ENCODE measurements at regions not wholly inside any gene's neighbourhood (a gene's known extent, or its start where the extent isn't known, plus 50 kb on each side); places are given as distances from the start of the nearest gene placed in this dataset.

GRCh38 chr10:121305066-121305465, 293.2 kb downstream of the FGFR2 start:
- H2AFZ ChIP-seq (ENCODE audit: low read depth, low read length), result no peak overlapping the region
- no peaks in the 10 kb centered on the region for H4K20me1 ChIP-seq (ENCODE audit: insufficient read depth)
- H3F3A ChIP-seq (ENCODE audit: insufficient read depth, low read length, poor library complexity, severe bottlenecking), result no peaks in the 10 kb centered on the region
- no peak overlapping the region for H3K4me3 ChIP-seq (ENCODE audit: low read length)
- TF ChIP-seq TAF1 (IDR thresholded peaks at IDR 0.05; ENCODE audit: low read depth), result no peak
- TF ChIP-seq SMC3 (conservative IDR thresholded peaks at IDR 0.05; ENCODE audit: poor library complexity), result no peak
- TF ChIP-seq REST (IDR thresholded peaks at IDR 0.05; ENCODE audit: borderline replicate concordance), result no peak
- TF ChIP-seq RAD21 (conservative IDR thresholded peaks at IDR 0.05), result no peak
- TF ChIP-seq EP300 (conservative IDR thresholded peaks at IDR 0.05; ENCODE audit: poor library complexity, severe bottlenecking), result no peak
- no peak for TF ChIP-seq MXI1 (conservative IDR thresholded peaks at IDR 0.05; ENCODE audit: poor library complexity, severe bottlenecking)
- TF ChIP-seq CTCF (IDR thresholded peaks at IDR 0.05; ENCODE audit: poor library complexity, severe bottlenecking), result no peak
- TF ChIP-seq POLR2AphosphoS5 (IDR thresholded peaks at IDR 0.05), result no peak
- no peak for TF ChIP-seq EZH2 (IDR thresholded peaks at IDR 0.05; ENCODE audit: borderline replicate concordance, insufficient read depth, low read length, poor library complexity, severe bottlenecking)
- H3K27me3 ChIP-seq (ENCODE audit: insufficient read depth, low read depth, low read length), result no peaks in the 10 kb centered on the region
- no peak overlapping the region for H3K4me2 ChIP-seq (ENCODE audit: low read length)
- H3K9me3 ChIP-seq (ENCODE audit: low read length), result no peaks in the 10 kb centered on the region
- no peaks in the 10 kb centered on the region for H3K79me2 ChIP-seq (replicated peaks; ENCODE audit: insufficient read depth, low read length)
- H3K9me2 ChIP-seq (ENCODE audit: insufficient read depth, low read length), result no peaks in the 10 kb centered on the region
- H3K9ac ChIP-seq (ENCODE audit: low read length), result no peak overlapping the region
- no peaks in the 10 kb centered on the region for H3K36me3 ChIP-seq (ENCODE audit: insufficient read depth, low read length)
- H3K27ac ChIP-seq (ENCODE audit: low read length), result no peak overlapping the region

- H3K9ac ChIP-seq (ENCODE audit: low read length), result no peak overlapping the region
- no peaks in the 10 kb centered on the region for H3K27me3 ChIP-seq (ENCODE audit: insufficient read depth, low read depth, low read length)
- H3K9me3 ChIP-seq (ENCODE audit: low read length), result no peaks in the 10 kb centered on the region
- H3K4me3 ChIP-seq (ENCODE audit: low read length), result no peak overlapping the region
- H3K4me2 ChIP-seq (ENCODE audit: low read length), result no peak overlapping the region
- H3K27ac ChIP-seq (ENCODE audit: low read length), result no peak overlapping the region
- no peaks in the 10 kb centered on the region for H4K20me1 ChIP-seq (ENCODE audit: insufficient read depth)
- no peak overlapping the region for H2AFZ ChIP-seq (ENCODE audit: low read depth, low read length)
- H3F3A ChIP-seq (ENCODE audit: insufficient read depth, low read length, poor library complexity, severe bottlenecking), result no peaks in the 10 kb centered on the region
- no peaks in the 10 kb centered on the region for H3K9me2 ChIP-seq (ENCODE audit: insufficient read depth, low read length)
- TF ChIP-seq EP300 (conservative IDR thresholded peaks at IDR 0.05; ENCODE audit: poor library complexity, severe bottlenecking) (no peak), EZH2 (IDR thresholded peaks at IDR 0.05; ENCODE audit: borderline replicate concordance, insufficient read depth, low read length, poor library complexity, severe bottlenecking) (no peak), REST (IDR thresholded peaks at IDR 0.05; ENCODE audit: borderline replicate concordance) (no peak), POLR2AphosphoS5 (IDR thresholded peaks at IDR 0.05) (no peak), RAD21 (conservative IDR thresholded peaks at IDR 0.05) (no peak), CTCF (IDR thresholded peaks at IDR 0.05; ENCODE audit: poor library complexity, severe bottlenecking) (no peak), TAF1 (IDR thresholded peaks at IDR 0.05; ENCODE audit: low read depth) (no peak), MXI1 (conservative IDR thresholded peaks at IDR 0.05; ENCODE audit: poor library complexity, severe bottlenecking) (no peak), SMC3 (conservative IDR thresholded peaks at IDR 0.05; ENCODE audit: poor library complexity) (no peak)
- H3K79me2 ChIP-seq (replicated peaks; ENCODE audit: insufficient read depth, low read length), result no peaks in the 10 kb centered on the region
- no peaks in the 10 kb centered on the region for H3K36me3 ChIP-seq (ENCODE audit: insufficient read depth, low read length)
Observed at GRCh38 chr10:121306159-121306673, 292.0 kb downstream of the FGFR2 start.
